HK-2 (cell line): ENCODE measurements at regions not wholly inside any gene's neighbourhood (a gene's known extent, or its start where the extent isn't known, plus 50 kb on each side); places are given as distances from the start of the nearest gene placed in this dataset.
"Not testable (repeated sequence)": the region's sequence is repeated elsewhere in the genome, so short reads cannot be mapped to it uniquely, and the experiment has no call there.

ENCODE experiments used
- DNase-seq: peaks from one replicate; pipeline ENCODE4 v3.0.0-alpha.2; 2018; ENCODE audit not compliant: unreplicated experiment

GRCh38 chr10:25805986-25806385 is 128.0 kb upstream of the MYO3A start:
- no peak for DNase-seq

GRCh38 chr10:25808372-25808771 is 125.7 kb upstream of the MYO3A start:
- DNase-seq = no peak

- no peak for DNase-seq
Measured at GRCh38 chr10:25811052-25811685, 122.9 kb upstream of the MYO3A start.

GRCh38 chr10:25813511-25813910 is 120.5 kb upstream of the MYO3A start:
- DNase-seq = no peak

- no peak for DNase-seq
Measured at GRCh38 chr10:25815236-25815635, 118.8 kb upstream of the MYO3A start.

GRCh38 chr10:25815999-25816768 is 117.8 kb upstream of the MYO3A start:
- DNase-seq = no peak

GRCh38 chr10:25817200-25817599 is 116.8 kb upstream of the MYO3A start:
- no peak for DNase-seq

GRCh38 chr10:25818751-25819150 is 115.3 kb upstream of the MYO3A start:
- no peak for DNase-seq

GRCh38 chr10:25820472-25820871 is 113.6 kb upstream of the MYO3A start:
- no peak for DNase-seq

- no peak for DNase-seq
Measured at GRCh38 chr10:25820874-25821273, 113.2 kb upstream of the MYO3A start.

GRCh38 chr10:25824050-25824449 is 110.0 kb upstream of the MYO3A start:
- no peak for DNase-seq

- no peak for DNase-seq
Measured at GRCh38 chr10:25828475-25828874, 105.6 kb upstream of the MYO3A start.

- no peak for DNase-seq
Measured at GRCh38 chr10:25831080-25831479, 102.9 kb upstream of the MYO3A start.

- no peak for DNase-seq
Measured at GRCh38 chr10:25839683-25840082, 94.3 kb upstream of the MYO3A start.

- DNase-seq = not testable (repeated sequence)
Measured at GRCh38 chr10:25840875-25841274, 93.2 kb upstream of the MYO3A start.

- DNase-seq = no peak
Measured at GRCh38 chr10:25842146-25842545, 91.9 kb upstream of the MYO3A start.

- no peak for DNase-seq
Measured at GRCh38 chr10:25843551-25844170, 90.4 kb upstream of the MYO3A start.

- DNase-seq = not testable (repeated sequence)
Measured at GRCh38 chr10:25844716-25845115, 89.3 kb upstream of the MYO3A start.

- DNase-seq = no peak
Measured at GRCh38 chr10:25849268-25849667, 84.8 kb upstream of the MYO3A start.

GRCh38 chr10:25849988-25850387 is 84.0 kb upstream of the MYO3A start:
- no peak for DNase-seq

GRCh38 chr10:25851548-25851947 is 82.5 kb upstream of the MYO3A start:
- no peak for DNase-seq

- DNase-seq = no peak
Measured at GRCh38 chr10:25852364-25852941, 81.6 kb upstream of the MYO3A start.

GRCh38 chr10:25858076-25858475 is 76.0 kb upstream of the MYO3A start:
- DNase-seq = no peak
